HG03432 (cell line): ENCODE measurements at regions not wholly inside any gene's neighbourhood (a gene's known extent, or its start where the extent isn't known, plus 50 kb on each side); places are given as distances from the start of the nearest gene placed in this dataset.

Experiments
- ATAC-seq: cut with Tn5 transposase; IDR thresholded peaks from one replicate; pipeline ENCODE4 v1.9.1; 2021; ENCODE audit warnings: mild to moderate bottlenecking, moderate library complexity; ENCODE audit not compliant: unreplicated experiment

- ATAC-seq: no peak
These were observed 500.8 kb upstream of the ZEB2 start for GRCh38 chr2:145020694-145021093.

- ATAC-seq: no peak
These were observed 500.2 kb upstream of the ZEB2 start for GRCh38 chr2:145020139-145020538.

- no peak for ATAC-seq
These were observed 498.6 kb upstream of the ZEB2 start for GRCh38 chr2:145018502-145018901.

- ATAC-seq: no peak
These were observed 497.2 kb upstream of the ZEB2 start for GRCh38 chr2:145017149-145017548.

- no peak for ATAC-seq
These were observed 496.8 kb upstream of the ZEB2 start for GRCh38 chr2:145016711-145017110.

- ATAC-seq: no peak
These were observed 495.6 kb upstream of the ZEB2 start for GRCh38 chr2:145015561-145015960.

GRCh38 chr2:145012806-145013205, 492.9 kb upstream of the ZEB2 start:
- ATAC-seq: no peak

- no peak for ATAC-seq
These were observed 492.3 kb upstream of the ZEB2 start for GRCh38 chr2:145012214-145012670.

- ATAC-seq: no peak
These were observed 490.7 kb upstream of the ZEB2 start for GRCh38 chr2:145010635-145011034.

- no peak for ATAC-seq
These were observed 488.0 kb upstream of the ZEB2 start for GRCh38 chr2:145007960-145008263.

GRCh38 chr2:145007093-145007959, 487.4 kb upstream of the ZEB2 start:
- ATAC-seq: no peak

GRCh38 chr2:145002624-145003023, 482.7 kb upstream of the ZEB2 start:
- no peak for ATAC-seq

GRCh38 chr2:145000376-145000775, 480.5 kb upstream of the ZEB2 start:
- no peak for ATAC-seq

- ATAC-seq: no peak
These were observed 480.0 kb upstream of the ZEB2 start for GRCh38 chr2:144999936-145000335.

GRCh38 chr2:144999071-144999875, 479.4 kb upstream of the ZEB2 start:
- no peak for ATAC-seq

GRCh38 chr2:144998435-144998834, 478.5 kb upstream of the ZEB2 start:
- ATAC-seq: no peak

- no peak for ATAC-seq
These were observed 476.4 kb upstream of the ZEB2 start for GRCh38 chr2:144996225-144996795.

- no peak for ATAC-seq
These were observed 475.6 kb upstream of the ZEB2 start for GRCh38 chr2:144995482-144995881.

GRCh38 chr2:144990661-144991060, 470.7 kb upstream of the ZEB2 start:
- ATAC-seq: no peak

- no peak for ATAC-seq
These were observed 469.8 kb upstream of the ZEB2 start for GRCh38 chr2:144989579-144990270.

- ATAC-seq: no peak
These were observed 468.7 kb upstream of the ZEB2 start for GRCh38 chr2:144988591-144988990.
